ENCODE measurements at regions not wholly inside any gene's neighbourhood (a gene's known extent, or its start where the extent isn't known, plus 50 kb on each side); places are given as distances from the start of the nearest gene placed in this dataset.

DNA sequence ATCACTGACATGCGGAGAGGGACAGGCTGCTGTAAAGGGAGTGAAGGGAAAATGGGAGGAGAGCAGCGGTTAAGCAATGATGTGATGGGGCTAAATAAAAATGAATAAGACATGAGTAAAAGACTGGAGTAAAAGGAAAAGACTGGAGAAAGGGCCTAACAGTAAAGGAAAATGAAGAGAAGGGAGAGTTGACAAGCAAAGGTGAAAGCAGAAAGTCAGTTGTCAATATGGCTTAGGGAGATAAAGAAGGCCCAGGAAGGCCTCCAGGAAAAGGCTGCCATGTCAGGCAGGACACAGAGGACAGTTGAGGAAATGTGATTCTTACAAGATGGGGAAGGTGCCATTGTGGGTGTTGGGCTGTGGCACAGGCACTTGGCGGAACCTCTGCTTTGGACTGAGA is 98.9 kb upstream of the AMZ2 start:
- no peak for TF ChIP-seq RBBP5 (IDR thresholded peaks at IDR 0.05; ENCODE audit: borderline replicate concordance, low read depth, low read length)
- no peak for TF ChIP-seq GTF2F1 (IDR thresholded peaks at IDR 0.05; ENCODE audit: borderline replicate concordance, low read depth, low read length)
- TF ChIP-seq EP300 (IDR thresholded peaks at IDR 0.05; ENCODE audit: borderline replicate concordance in 1 of 2, low read depth in 2 of 2, low read length in 2 of 2), result no peak
- no peak for TF ChIP-seq GABPA (IDR thresholded peaks at IDR 0.05; ENCODE audit: borderline replicate concordance, insufficient read depth, low read length)
- no peak for TF ChIP-seq POLR2AphosphoS5 (IDR thresholded peaks at IDR 0.05; ENCODE audit: low read depth, low read length)
- no peak for TF ChIP-seq TAF1 (IDR thresholded peaks at IDR 0.05; ENCODE audit: low read depth, low read length)
- no peak for TF ChIP-seq HDAC2 (IDR thresholded peaks at IDR 0.05; ENCODE audit: borderline replicate concordance in 1 of 2, low read depth in 2 of 2, low read length in 2 of 2)
- TF ChIP-seq, protein P1, sequence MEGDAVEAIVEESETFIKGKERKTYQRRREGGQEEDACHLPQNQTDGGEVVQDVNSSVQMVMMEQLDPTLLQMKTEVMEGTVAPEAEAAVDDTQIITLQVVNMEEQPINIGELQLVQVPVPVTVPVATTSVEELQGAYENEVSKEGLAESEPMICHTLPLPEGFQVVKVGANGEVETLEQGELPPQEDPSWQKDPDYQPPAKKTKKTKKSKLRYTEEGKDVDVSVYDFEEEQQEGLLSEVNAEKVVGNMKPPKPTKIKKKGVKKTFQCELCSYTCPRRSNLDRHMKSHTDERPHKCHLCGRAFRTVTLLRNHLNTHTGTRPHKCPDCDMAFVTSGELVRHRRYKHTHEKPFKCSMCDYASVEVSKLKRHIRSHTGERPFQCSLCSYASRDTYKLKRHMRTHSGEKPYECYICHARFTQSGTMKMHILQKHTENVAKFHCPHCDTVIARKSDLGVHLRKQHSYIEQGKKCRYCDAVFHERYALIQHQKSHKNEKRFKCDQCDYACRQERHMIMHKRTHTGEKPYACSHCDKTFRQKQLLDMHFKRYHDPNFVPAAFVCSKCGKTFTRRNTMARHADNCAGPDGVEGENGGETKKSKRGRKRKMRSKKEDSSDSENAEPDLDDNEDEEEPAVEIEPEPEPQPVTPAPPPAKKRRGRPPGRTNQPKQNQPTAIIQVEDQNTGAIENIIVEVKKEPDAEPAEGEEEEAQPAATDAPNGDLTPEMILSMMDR (IDR thresholded peaks at IDR 0.05; ENCODE audit: control extremely low read depth in 1 of 3, insufficient read depth in 1 of 3, low read depth in 1 of 3, low read length in 3 of 3), result no peak
- no peak for TF ChIP-seq EZH2 (IDR thresholded peaks at IDR 0.05; ENCODE audit: low read depth, low read length, severe bottlenecking)

Data from H1 (cell line).